ENCODE measurements at regions not wholly inside any gene's neighbourhood (a gene's known extent, or its start where the extent isn't known, plus 50 kb on each side); places are given as distances from the start of the nearest gene placed in this dataset.

GRCh38 chr15:36335659-36336058, 243.8 kb upstream of the CDIN1 start:
- Mint-ChIP-seq H3K9me3 (peaks cover 11 to 17% of the 10 kb centered on the region in 2 donors), H3K4me3 (no peak overlapping the region), H3K36me3 (no peaks in the 10 kb centered on the region), H3K27ac (no peak overlapping the region), H3K4me1 (no peaks in the 10 kb centered on the region), H3K27me3 (ENCODE audit: low read depth in 2 of 2) (no peaks in the 10 kb centered on the region)
- Histone ChIP-seq H3K36me3 (ENCODE audit: control insufficient read depth, insufficient read depth, low read length) (no peaks in the 10 kb centered on the region), H3K4me3 (ENCODE audit: low read length) (no peak overlapping the region), H3K27ac (ENCODE audit: low read length) (no peak overlapping the region), H3K9me3 (ENCODE audit: control insufficient read depth, insufficient read depth, low read length) (no peaks in the 10 kb centered on the region), H3K4me1 (ENCODE audit: control insufficient read depth, insufficient read depth, low read length) (no peaks in the 10 kb centered on the region), H3K27me3 (ENCODE audit: control insufficient read depth, insufficient read depth, low read length) (no peaks in the 10 kb centered on the region)
- DNase-seq, result no peak
- intact Hi-C loops (cut with micrococcal nuclease), result no loop called here
- ATAC-seq, result no peak
- no peak for TF ChIP-seq CTCF (IDR thresholded peaks at IDR 0.05)
- no CpG with 5 or more reads among the region's 1 CpG for WGBS (ENCODE audit: insufficient coverage)

- Mint-ChIP-seq H3K27ac (no peak overlapping the region), H3K9me3 (peaks cover 11 to 30% of the 10 kb centered on the region in 2 donors), H3K4me3 (no peak overlapping the region), H3K36me3 (peaks cover 6% of the 10 kb centered on the region), H3K27me3 (ENCODE audit: low read depth in 2 of 2) (no peaks in the 10 kb centered on the region), H3K4me1 (no peaks in the 10 kb centered on the region)
- no peak for DNase-seq
- peaks cover 3% of the 10 kb centered on the region for H3K9me3 ChIP-seq (ENCODE audit: control insufficient read depth, insufficient read depth, low read length)
- H3K27ac ChIP-seq (ENCODE audit: low read length), result no peak overlapping the region
- H3K4me3 ChIP-seq (ENCODE audit: low read length), result no peak overlapping the region
- no peaks in the 10 kb centered on the region for H3K27me3 ChIP-seq (ENCODE audit: control insufficient read depth, insufficient read depth, low read length)
- no peak for ATAC-seq
- intact Hi-C loops (cut with micrococcal nuclease), result no loop called here
- WGBS (ENCODE audit: insufficient coverage), result 65% methylated on average over 2 of the region's 2 CpGs
- H3K4me1 ChIP-seq (ENCODE audit: control insufficient read depth, insufficient read depth, low read length), result no peaks in the 10 kb centered on the region
- no peak for TF ChIP-seq CTCF (IDR thresholded peaks at IDR 0.05)
- H3K36me3 ChIP-seq (ENCODE audit: control insufficient read depth, insufficient read depth, low read length), result no peaks in the 10 kb centered on the region
Measured at GRCh38 chr15:36344887-36345286, 234.5 kb upstream of the CDIN1 start.

GRCh38 chr15:36347272-36347858, 232.1 kb upstream of the CDIN1 start:
- Histone ChIP-seq H3K4me3 (ENCODE audit: low read length) (no peak overlapping the region), H3K4me1 (ENCODE audit: control insufficient read depth, insufficient read depth, low read length) (no peaks in the 10 kb centered on the region), H3K9me3 (ENCODE audit: control insufficient read depth, insufficient read depth, low read length) (no peaks in the 10 kb centered on the region), H3K27me3 (ENCODE audit: control insufficient read depth, insufficient read depth, low read length) (no peaks in the 10 kb centered on the region), H3K36me3 (ENCODE audit: control insufficient read depth, insufficient read depth, low read length) (no peaks in the 10 kb centered on the region), H3K27ac (ENCODE audit: low read length) (no peak overlapping the region)
- Mint-ChIP-seq H3K27me3 (ENCODE audit: low read depth in 2 of 2) (no peaks in the 10 kb centered on the region), H3K9me3 (peaks cover 6 to 16% of the 10 kb centered on the region in 2 donors), H3K36me3 (peaks cover 6% of the 10 kb centered on the region), H3K4me1 (no peaks in the 10 kb centered on the region), H3K4me3 (no peak overlapping the region), H3K27ac (no peak overlapping the region)
- ATAC-seq (no peak), DNase-seq (no peak)
- TF ChIP-seq CTCF (IDR thresholded peaks at IDR 0.05), result no peak
- intact Hi-C loops (cut with micrococcal nuclease), result no loop called here

GRCh38 chr15:36356466-36356865, 223.0 kb upstream of the CDIN1 start:
- DNase-seq (no peak), ATAC-seq (no peak)
- no peaks in the 10 kb centered on the region for H3K27me3 Mint-ChIP-seq (ENCODE audit: low read depth in 2 of 2)
- H3K9me3 Mint-ChIP-seq, result peaks cover 0 to 7% of the 10 kb centered on the region in 2 donors
- peaks cover 2% of the 10 kb centered on the region for H3K9me3 ChIP-seq (ENCODE audit: control insufficient read depth, insufficient read depth, low read length)
- 91% methylated on average over 3 of the region's 4 CpGs for WGBS (ENCODE audit: insufficient coverage)
- no peak for TF ChIP-seq CTCF (IDR thresholded peaks at IDR 0.05)
- H3K4me3 ChIP-seq (ENCODE audit: low read length), result no peak overlapping the region
- no peaks in the 10 kb centered on the region for H3K4me1 Mint-ChIP-seq
- H3K36me3 Mint-ChIP-seq, result no peaks in the 10 kb centered on the region
- H3K27me3 ChIP-seq (ENCODE audit: control insufficient read depth, insufficient read depth, low read length), result no peaks in the 10 kb centered on the region
- H3K4me1 ChIP-seq (ENCODE audit: control insufficient read depth, insufficient read depth, low read length), result no peaks in the 10 kb centered on the region
- no peak overlapping the region for H3K27ac Mint-ChIP-seq
- no peaks in the 10 kb centered on the region for H3K36me3 ChIP-seq (ENCODE audit: control insufficient read depth, insufficient read depth, low read length)
- intact Hi-C loops (cut with micrococcal nuclease), result no loop called here
- no peak overlapping the region for H3K27ac ChIP-seq (ENCODE audit: low read length)
- no peak overlapping the region for H3K4me3 Mint-ChIP-seq

All from natural killer cell (primary cell).